GM12874 (cell line): ENCODE measurements at regions not wholly inside any gene's neighbourhood (a gene's known extent, or its start where the extent isn't known, plus 50 kb on each side); places are given as distances from the start of the nearest gene placed in this dataset.

Experiments used
- CTCF ChIP-seq: IDR thresholded peaks from 2 replicates; pipeline ENCODE4 v1.5.1; 2011; ENCODE audit warnings: low read depth, mild to moderate bottlenecking, control low read depth, low read length, moderate library complexity; ENCODE audit not compliant: insufficient read depth

GRCh38 chr20:39312676-39313075 is 350.5 kb downstream of the DHX35 start:
- no peak for TF ChIP-seq CTCF

GRCh38 chr20:39311851-39312506 is 349.8 kb downstream of the DHX35 start:
- TF ChIP-seq CTCF = no peak

- TF ChIP-seq CTCF = no peak
Observed at GRCh38 chr20:39310363-39310995, 348.3 kb downstream of the DHX35 start.

GRCh38 chr20:39309458-39309857 is 347.3 kb downstream of the DHX35 start:
- TF ChIP-seq CTCF = no peak

GRCh38 chr20:39302312-39302711 is 340.2 kb downstream of the DHX35 start:
- no peak for TF ChIP-seq CTCF

- no peak for TF ChIP-seq CTCF
Observed at GRCh38 chr20:39299783-39300182, 337.6 kb downstream of the DHX35 start.

- TF ChIP-seq CTCF = no peak
Observed at GRCh38 chr20:39298571-39299506, 336.7 kb downstream of the DHX35 start.
